ENCODE measurements at regions not wholly inside any gene's neighbourhood (a gene's known extent, or its start where the extent isn't known, plus 50 kb on each side); places are given as distances from the start of the nearest gene placed in this dataset.

DNA sequence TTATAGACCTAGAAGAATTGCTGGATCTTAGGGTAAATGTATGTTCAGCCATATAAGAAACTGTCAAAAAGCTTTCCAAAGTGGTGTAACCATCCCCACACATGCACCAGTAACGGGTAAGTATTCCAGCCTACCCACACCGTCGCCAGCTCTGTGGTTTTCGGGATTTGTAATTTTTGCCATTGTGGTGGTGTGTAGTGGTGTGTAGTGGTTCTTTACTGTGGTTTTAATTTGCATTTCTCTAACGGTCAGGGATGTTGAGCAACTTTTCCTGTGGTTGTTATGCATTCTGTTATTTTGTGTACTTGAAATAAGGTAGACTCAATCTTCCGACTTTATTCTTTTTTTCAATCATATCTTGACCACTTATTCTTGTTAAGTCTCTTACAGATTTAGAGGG is 342.4 kb upstream of the AJAP1 start:
- Histone ChIP-seq H3K27me3 (replicated peaks; ENCODE audit: insufficient read depth) (no peaks in the 10 kb centered on the region), H3K9me3 (peaks cover 8% of the 10 kb centered on the region), H3K4me3 (no peak overlapping the region), H3K27ac (no peak overlapping the region), H3K36me3 (no peaks in the 10 kb centered on the region), H3K4me1 (ENCODE audit: control insufficient read depth in 1 of 2, low read depth in 2 of 2) (no peaks in the 10 kb centered on the region)
- TF ChIP-seq, protein P1, sequence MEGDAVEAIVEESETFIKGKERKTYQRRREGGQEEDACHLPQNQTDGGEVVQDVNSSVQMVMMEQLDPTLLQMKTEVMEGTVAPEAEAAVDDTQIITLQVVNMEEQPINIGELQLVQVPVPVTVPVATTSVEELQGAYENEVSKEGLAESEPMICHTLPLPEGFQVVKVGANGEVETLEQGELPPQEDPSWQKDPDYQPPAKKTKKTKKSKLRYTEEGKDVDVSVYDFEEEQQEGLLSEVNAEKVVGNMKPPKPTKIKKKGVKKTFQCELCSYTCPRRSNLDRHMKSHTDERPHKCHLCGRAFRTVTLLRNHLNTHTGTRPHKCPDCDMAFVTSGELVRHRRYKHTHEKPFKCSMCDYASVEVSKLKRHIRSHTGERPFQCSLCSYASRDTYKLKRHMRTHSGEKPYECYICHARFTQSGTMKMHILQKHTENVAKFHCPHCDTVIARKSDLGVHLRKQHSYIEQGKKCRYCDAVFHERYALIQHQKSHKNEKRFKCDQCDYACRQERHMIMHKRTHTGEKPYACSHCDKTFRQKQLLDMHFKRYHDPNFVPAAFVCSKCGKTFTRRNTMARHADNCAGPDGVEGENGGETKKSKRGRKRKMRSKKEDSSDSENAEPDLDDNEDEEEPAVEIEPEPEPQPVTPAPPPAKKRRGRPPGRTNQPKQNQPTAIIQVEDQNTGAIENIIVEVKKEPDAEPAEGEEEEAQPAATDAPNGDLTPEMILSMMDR (IDR thresholded peaks at IDR 0.05), result no peak
- no peak for DNase-seq (ENCODE audit: low spot score)
- no peak for ATAC-seq (ENCODE audit: insufficient number of reproducible peaks, low FRiP score, low read depth)

DNA sequence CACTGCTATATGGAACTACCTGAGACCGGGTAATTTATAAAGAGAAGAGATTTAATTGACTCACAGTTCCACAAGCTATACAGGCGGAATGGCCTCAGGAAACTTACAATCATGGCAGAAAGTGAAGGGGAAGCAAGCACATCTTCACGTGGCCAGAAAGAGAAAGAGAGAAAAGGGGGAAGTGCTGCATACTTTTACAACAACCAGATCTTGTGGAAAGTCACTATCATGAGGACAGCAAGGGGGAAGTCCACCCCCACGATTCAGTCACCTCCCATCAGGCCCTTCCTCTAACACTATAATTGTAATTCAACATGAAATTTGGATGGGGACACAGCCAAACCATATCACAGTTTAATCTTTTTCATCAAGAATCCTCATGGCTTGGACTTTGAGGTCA is 339.2 kb upstream of the AJAP1 start:
- Histone ChIP-seq H3K4me1 (ENCODE audit: control insufficient read depth in 1 of 2, low read depth in 2 of 2) (no peaks in the 10 kb centered on the region), H3K9me3 (peaks cover 8% of the 10 kb centered on the region), H3K27ac (no peak overlapping the region), H3K4me3 (no peak overlapping the region), H3K36me3 (no peaks in the 10 kb centered on the region), H3K27me3 (replicated peaks; ENCODE audit: insufficient read depth) (no peaks in the 10 kb centered on the region)
- no peak for DNase-seq (ENCODE audit: low spot score)
- ATAC-seq (ENCODE audit: insufficient number of reproducible peaks, low FRiP score, low read depth), result no peak
- TF ChIP-seq, protein P1 (IDR thresholded peaks at IDR 0.05), result no peak

DNA sequence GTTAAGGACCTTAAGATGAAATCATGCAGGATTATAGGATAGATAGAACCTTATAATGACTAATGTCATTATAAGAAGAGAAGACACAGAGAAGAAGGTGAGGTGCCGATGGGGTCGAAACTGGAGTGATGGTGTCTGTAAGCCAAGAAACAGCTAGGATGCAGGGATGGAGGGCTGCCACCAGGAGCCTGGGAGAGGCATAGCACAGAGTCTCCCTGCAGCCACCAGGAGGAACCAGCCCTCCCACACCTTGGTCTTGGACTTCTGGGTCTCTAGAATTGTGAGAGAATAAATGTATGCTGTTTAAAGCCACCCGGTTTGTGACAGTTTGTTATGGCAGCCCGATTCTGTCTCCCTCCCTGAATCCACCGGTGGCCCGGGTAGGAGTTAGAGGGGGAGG is 337.2 kb upstream of the AJAP1 start:
- no peak overlapping the region for H3K27ac ChIP-seq
- no peaks in the 10 kb centered on the region for H3K27me3 ChIP-seq (replicated peaks; ENCODE audit: insufficient read depth)
- DNase-seq (ENCODE audit: low spot score) (no peak), ATAC-seq (ENCODE audit: insufficient number of reproducible peaks, low FRiP score, low read depth) (no peak)
- H3K36me3 ChIP-seq, result no peaks in the 10 kb centered on the region
- no peaks in the 10 kb centered on the region for H3K4me1 ChIP-seq (ENCODE audit: control insufficient read depth in 1 of 2, low read depth in 2 of 2)
- TF ChIP-seq, protein P1 (IDR thresholded peaks at IDR 0.05), result no peak
- no peak overlapping the region for H3K4me3 ChIP-seq
- H3K9me3 ChIP-seq, result peaks cover 8% of the 10 kb centered on the region

DNA sequence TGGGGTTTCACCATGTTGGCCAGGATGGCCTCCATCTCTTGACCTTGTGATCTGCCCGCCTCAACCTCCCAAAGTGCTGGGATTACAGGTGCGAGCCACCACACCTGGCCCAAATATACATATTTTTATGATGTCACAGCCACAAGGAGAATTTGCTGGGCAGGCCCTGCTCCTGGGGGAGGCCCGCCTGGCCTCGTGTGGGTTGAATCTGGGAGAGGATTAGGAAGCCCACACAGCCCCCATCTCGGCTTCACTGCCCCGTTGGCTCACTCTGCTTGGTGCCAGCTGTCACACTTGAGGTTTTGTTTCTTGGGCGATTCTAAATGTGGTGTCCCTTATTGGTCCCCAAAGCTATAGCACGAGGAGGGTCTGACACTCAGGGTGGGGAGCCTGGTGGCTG is 335.7 kb upstream of the AJAP1 start:
- DNase-seq (ENCODE audit: low spot score), result no peak
- TF ChIP-seq, protein P1 (IDR thresholded peaks at IDR 0.05), result no peak

DNA sequence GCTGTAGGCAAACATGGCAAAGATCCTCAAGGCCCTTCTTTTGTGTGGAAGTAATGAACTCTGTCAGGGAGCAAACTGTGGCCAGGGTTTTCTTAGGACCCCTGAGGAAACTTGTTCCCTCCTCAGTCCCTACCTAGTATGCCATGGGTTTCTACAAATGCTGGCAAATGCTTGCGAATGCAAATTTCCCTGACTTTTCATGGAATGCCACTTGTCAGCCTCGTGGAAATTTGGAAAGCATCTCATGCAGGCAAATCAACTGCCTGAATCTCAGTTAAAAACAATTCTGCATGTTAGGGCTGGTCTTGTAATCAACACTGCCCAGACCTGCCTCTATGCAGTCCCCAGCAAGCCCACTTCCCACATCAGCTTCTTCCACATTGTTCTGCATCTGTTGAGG is 334.9 kb upstream of the AJAP1 start:
- H3K36me3 ChIP-seq, result no peaks in the 10 kb centered on the region
- H3K9me3 ChIP-seq, result peaks cover 2% of the 10 kb centered on the region
- no peak overlapping the region for H3K4me3 ChIP-seq
- TF ChIP-seq, protein P1 (IDR thresholded peaks at IDR 0.05), result no peak
- H3K4me1 ChIP-seq (ENCODE audit: control insufficient read depth in 1 of 2, low read depth in 2 of 2), result no peaks in the 10 kb centered on the region
- no peaks in the 10 kb centered on the region for H3K27me3 ChIP-seq (replicated peaks; ENCODE audit: insufficient read depth)
- DNase-seq (ENCODE audit: low spot score), result no peak
- no peak for ATAC-seq (ENCODE audit: insufficient number of reproducible peaks, low FRiP score, low read depth)
- H3K27ac ChIP-seq, result no peak overlapping the region

More for the DNA sequence above, 335.7 kb upstream of the AJAP1 start:
- Histone ChIP-seq H3K27ac (no peak overlapping the region), H3K36me3 (no peaks in the 10 kb centered on the region), H3K4me3 (no peak overlapping the region), H3K9me3 (peaks cover 7% of the 10 kb centered on the region), H3K4me1 (ENCODE audit: control insufficient read depth in 1 of 2, low read depth in 2 of 2) (no peaks in the 10 kb centered on the region), H3K27me3 (replicated peaks; ENCODE audit: insufficient read depth) (no peaks in the 10 kb centered on the region)
- no peak for ATAC-seq (ENCODE audit: insufficient number of reproducible peaks, low FRiP score, low read depth)
